Spleen (tissue), 7 donors: ENCODE measurements at regions not wholly inside any gene's neighbourhood (a gene's known extent, or its start where the extent isn't known, plus 50 kb on each side); places are given as distances from the start of the nearest gene placed in this dataset.

Source experiments
- POLR2A ChIP-seq, 3 donors: fragments of 450-650 bp; IDR thresholded peaks; one replicate each; pipeline ENCODE4 v1.5.1; 2017; ENCODE audit warnings: antibody characterized with exemption in 3 of 3, mild to moderate bottlenecking in 1 of 3
- TF ChIP-seq, protein P1 (sequence below), 11 experiments: fragments of 200-600 bp in 7 of 11; fragments of 450-650 bp in 4 of 11; sonication (generic) in 4 of 11; IDR thresholded peaks in 8 of 11; conservative IDR thresholded peaks in 3 of 11; 1 replicate in 7 of 11; 2 replicates in 4 of 11; pipeline versions ENCODE4 v1.4.0 to v1.8.0; 2016 to 2021; ENCODE audit warnings: antibody characterized with exemption in 11 of 11, inconsistent platforms in 4 of 11, mild to moderate bottlenecking in 1 of 11
- donor health status: DM: no; HTN: no; CAD: no; lungs with moderate emphysema.
- donor health status: DM: no; HTN: no; CAD: no.
- donor health status: DM: no; HTN: no; CAD: no.

DNA sequence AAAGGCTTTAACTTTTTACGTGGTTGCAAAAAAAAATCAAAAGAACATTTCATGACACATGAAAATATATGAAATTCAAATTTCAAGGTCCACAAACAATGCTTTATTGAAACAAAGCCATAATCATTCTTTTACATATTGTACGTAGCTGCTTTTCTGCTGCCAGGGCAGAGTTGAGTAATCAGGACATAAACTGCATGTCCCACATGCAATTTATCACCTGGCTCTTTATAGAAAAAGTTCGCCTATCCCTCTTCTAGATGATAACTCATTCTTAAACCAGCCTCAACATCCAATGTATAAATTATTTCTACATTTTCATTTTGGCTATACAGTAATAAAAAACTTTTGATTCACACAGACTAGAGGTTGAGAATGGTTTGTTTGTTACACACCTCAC lies 154.9 kb downstream of the AXIN2 start:
- TF ChIP-seq, protein P1, sequence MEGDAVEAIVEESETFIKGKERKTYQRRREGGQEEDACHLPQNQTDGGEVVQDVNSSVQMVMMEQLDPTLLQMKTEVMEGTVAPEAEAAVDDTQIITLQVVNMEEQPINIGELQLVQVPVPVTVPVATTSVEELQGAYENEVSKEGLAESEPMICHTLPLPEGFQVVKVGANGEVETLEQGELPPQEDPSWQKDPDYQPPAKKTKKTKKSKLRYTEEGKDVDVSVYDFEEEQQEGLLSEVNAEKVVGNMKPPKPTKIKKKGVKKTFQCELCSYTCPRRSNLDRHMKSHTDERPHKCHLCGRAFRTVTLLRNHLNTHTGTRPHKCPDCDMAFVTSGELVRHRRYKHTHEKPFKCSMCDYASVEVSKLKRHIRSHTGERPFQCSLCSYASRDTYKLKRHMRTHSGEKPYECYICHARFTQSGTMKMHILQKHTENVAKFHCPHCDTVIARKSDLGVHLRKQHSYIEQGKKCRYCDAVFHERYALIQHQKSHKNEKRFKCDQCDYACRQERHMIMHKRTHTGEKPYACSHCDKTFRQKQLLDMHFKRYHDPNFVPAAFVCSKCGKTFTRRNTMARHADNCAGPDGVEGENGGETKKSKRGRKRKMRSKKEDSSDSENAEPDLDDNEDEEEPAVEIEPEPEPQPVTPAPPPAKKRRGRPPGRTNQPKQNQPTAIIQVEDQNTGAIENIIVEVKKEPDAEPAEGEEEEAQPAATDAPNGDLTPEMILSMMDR (IDR thresholded peaks at IDR 0.05 in 8 of 11, conservative IDR thresholded peaks at IDR 0.05 in 3 of 11): no peak
- TF ChIP-seq POLR2A (IDR thresholded peaks at IDR 0.05): no peak
